K562 (cell line): ENCODE measurements at regions not wholly inside any gene's neighbourhood (a gene's known extent, or its start where the extent isn't known, plus 50 kb on each side); places are given as distances from the start of the nearest gene placed in this dataset.

Experiments
- ATAC-seq: fragments of 200-7000 bp; cut with Tn5 transposase; 3 replicates; pipeline ENCODE4 v1.9.1; 2020; ENCODE audit warnings: moderate library complexity
- BruUV-seq: library from RNA; stranded (reverse); fragments of 400-500 nt; replicated peaks from 2 replicates; lab custom pipeline; 2021; lab: Mats Ljungman, UMichigan
- CTCF ChIA-PET: fragments of 300-600 bp; formaldehyde crosslinking; extraction: SDS; loops from one replicate; lab custom pipeline; 2021; ENCODE audit warnings: low intra/inter-chr PET ratio; lab: Yijun Ruan, JAX
- POLR2A ChIA-PET: fragments of 300-600, 350-650 bp; sonication (Branson Sonifier 250); formaldehyde crosslinking; extraction: SDS; loops from one replicate; lab custom pipeline; 2021; ENCODE audit warnings: antibody characterized with exemption, inconsistent platforms; lab: Yijun Ruan, JAX
- DNase-seq, 4 experiments: peaks; one replicate each; pipeline versions ENCODE4 v3.0.0 to v3.0.0-alpha.2; 2011 to 2018; ENCODE audit warnings: low spot score in 3 of 4, mixed read lengths in 3 of 4; ENCODE audit errors: extremely low read depth in 1 of 4
- FAIRE-seq: peaks from 2 replicates; lab custom pipeline; 2011; peaks lifted over from hg19 to GRCh38; lab: Jason Lieb, UNC
- H2AFZ ChIP-seq: 2 replicates; pipeline ENCODE4 v1.6.0; 2011; ENCODE audit warnings: low read depth, low read length, control low read depth, inconsistent platforms
- H3K27ac ChIP-seq: fragments of 200-600 bp; 3 replicates; pipeline ENCODE4 v1.8.0; 2011; ENCODE audit warnings: low read depth, mild to moderate bottlenecking, control low read depth, inconsistent platforms, low read length, moderate library complexity, mixed read lengths; ENCODE audit errors: extremely low read depth
- H3K27me3 ChIP-seq, 2 experiments: fragments of 300-600 bp in 1 of 2; 2 replicates in 1 of 2; 3 replicates in 1 of 2; pipeline versions ENCODE4 v1.6.0 to v1.8.0; 2011; ENCODE audit warnings: inconsistent platforms in 2 of 2, low read length in 2 of 2, mild to moderate bottlenecking in 1 of 2, mixed read lengths in 1 of 2, moderate library complexity in 1 of 2; ENCODE audit not compliant: control insufficient read depth in 2 of 2, insufficient read depth in 2 of 2
- H3K36me3 ChIP-seq: fragments of 300-600 bp; 3 replicates; pipeline ENCODE4 v1.8.0; 2011; ENCODE audit warnings: mild to moderate bottlenecking, low read length, inconsistent platforms; ENCODE audit not compliant: control insufficient read depth, insufficient read depth
- H3K4me1 ChIP-seq, 2 experiments: fragments of 200-600 bp in 1 of 2; replicated peaks in 1 of 2; 2 replicates in 1 of 2; 3 replicates in 1 of 2; pipeline versions ENCODE4 v1.5.1 to v1.8.0; 2011; ENCODE audit warnings: inconsistent platforms in 2 of 2, low read length in 2 of 2, mild to moderate bottlenecking in 1 of 2, mixed read lengths in 1 of 2, moderate library complexity in 1 of 2; ENCODE audit not compliant: control insufficient read depth in 2 of 2, insufficient read depth in 2 of 2
- H3K4me2 ChIP-seq: 2 replicates; pipeline ENCODE4 v1.6.1; 2011; ENCODE audit warnings: low read length, control low read depth, inconsistent platforms, mixed read lengths; ENCODE audit not compliant: insufficient read depth
- H3K4me3 ChIP-seq: fragments of 200-600 bp; sonication (generic), shearing (Covaris generic); 2 replicates; pipeline ENCODE4 v1.5.1; 2016; ENCODE audit warnings: control low read depth, inconsistent platforms
- H3K79me2 ChIP-seq: fragments of 200-600 bp; 3 replicates; pipeline ENCODE4 v1.8.0; 2011; ENCODE audit warnings: low read length, inconsistent platforms; ENCODE audit not compliant: control insufficient read depth, insufficient read depth
- H3K9ac ChIP-seq, 2 experiments: 2 replicates each; pipeline versions ENCODE4 v1.6.0 to v1.6.1; 2011; ENCODE audit warnings: low read depth in 2 of 2, low read length in 2 of 2, control low read depth in 1 of 2, inconsistent platforms in 1 of 2, mild to moderate bottlenecking in 1 of 2, mixed read lengths in 1 of 2; ENCODE audit not compliant: insufficient read depth in 1 of 2
- H3K9me1 ChIP-seq: one replicate; pipeline ENCODE4 v1.6.0; 2011; ENCODE audit warnings: inconsistent platforms, mild to moderate bottlenecking, low read length, moderate library complexity; ENCODE audit not compliant: control insufficient read depth, insufficient read depth
- H3K9me3 ChIP-seq: replicated peaks from 2 replicates; pipeline ENCODE4 v1.5.1; 2011; ENCODE audit warnings: low read depth, low read length, inconsistent platforms; ENCODE audit not compliant: control insufficient read depth, insufficient read depth
- H4K20me1 ChIP-seq: replicated peaks from 2 replicates; pipeline ENCODE4 v1.6.1; 2011; ENCODE audit warnings: low read length, inconsistent platforms, mixed read lengths; ENCODE audit not compliant: control insufficient read depth, insufficient read depth
- ARID2 ChIP-seq: fragments of 450-650 bp; IDR thresholded peaks from 2 replicates; pipeline ENCODE4 v1.6.1; 2017; ENCODE audit warnings: antibody characterized with exemption, mild to moderate bottlenecking
- ARNT ChIP-seq, 2 experiments: fragments of 450-650 bp; IDR thresholded peaks; 2 replicates each; pipeline ENCODE4 v1.6.1; 2016; ENCODE audit warnings: mild to moderate bottlenecking in 1 of 2
- ATF6 ChIP-seq: sonication (generic); formaldehyde crosslinking; IDR thresholded peaks from 2 replicates; pipeline ENCODE4 v1.4.0; 2020; ENCODE audit warnings: mild to moderate bottlenecking, missing genetic modification reagents
- CC2D1A ChIP-seq: fragments of 450-650 bp; IDR thresholded peaks from 2 replicates; pipeline ENCODE4 v1.6.1; 2017; ENCODE audit warnings: mild to moderate bottlenecking
- CEBPZ ChIP-seq: fragments of 150-350 bp; IDR thresholded peaks from 2 replicates; pipeline ENCODE4 v1.6.1; 2014; ENCODE audit warnings: low read depth, mild to moderate bottlenecking, low read length, borderline replicate concordance
- CUX1 ChIP-seq: fragments of 200-800 bp; sonication (Bioruptor generic); IDR thresholded peaks from 2 replicates; pipeline ENCODE4 v1.6.1; 2016; ENCODE audit warnings: missing genetic modification characterization, missing compliant biosample characterization
- EP300 ChIP-seq: IDR thresholded peaks from 2 replicates; pipeline ENCODE4 v1.6.1; 2012; ENCODE audit warnings: low read length, improper control_type of control experiment
- ESRRA ChIP-seq: fragments of 450-650 bp; IDR thresholded peaks from 2 replicates; pipeline ENCODE4 v1.6.1; 2014; ENCODE audit warnings: low read depth, mild to moderate bottlenecking, moderate library complexity, borderline replicate concordance
- PHF8 ChIP-seq: fragments of 200-600 bp; sonication (generic); IDR thresholded peaks from 2 replicates; pipeline ENCODE4 v1.6.1; 2012; ENCODE audit warnings: mixed run types, mild to moderate bottlenecking, inconsistent platforms, low read length, moderate library complexity, borderline replicate concordance
- SOX6 ChIP-seq: fragments of 450-650 bp; IDR thresholded peaks from 2 replicates; pipeline ENCODE4 v1.6.1; 2014; ENCODE audit warnings: mild to moderate bottlenecking
- TBP ChIP-seq: optimal IDR thresholded peaks from 2 replicates; pipeline ENCODE3; 2011; ENCODE audit warnings: low read depth, low read length, improper control_type of control experiment
- ZC3H11A ChIP-seq: IDR thresholded peaks from 2 replicates; pipeline ENCODE4 v1.6.1; 2012; ENCODE audit warnings: low read depth, low read length, improper control_type of control experiment
- ZNF134 ChIP-seq: fragments of 250-450 bp; sonication (Bioruptor Pico); conservative IDR thresholded peaks from 2 replicates; pipeline ENCODE4 v1.4.0; 2020
- WGBS: fragments of 100-300 bp; shearing (Covaris generic); methylation state at CpG from one replicate; pipeline ENCODE4 v1.1.6; 2016; ENCODE audit warnings: low coverage, mixed read lengths; ENCODE audit not compliant: insufficient coverage; ENCODE audit errors: missing lambda C conversion rate; 5-methylcytosine and 5-hydroxymethylcytosine counted together
- in situ Hi-C: fragments of 300-500 bp; cut with MboI; formaldehyde crosslinking; loops from 4 replicates; pipeline ENCODE4 v1.15.0; 2018; ENCODE audit warnings: inconsistent platforms, mixed read lengths
- intact Hi-C: fragments of 100-400 bp; cut with micrococcal nuclease; formaldehyde crosslinking; loops from 2 replicates; pipeline ENCODE4 v1.14.2; 2022

GRCh38 chr9:108783731-108784495 lies 71.9 kb downstream of the ACTL7B start:
- CTCF ChIA-PET, result no interaction called here
- Histone ChIP-seq H3K4me2 (no peak overlapping the region), H3K9me1 (no peaks in the 10 kb centered on the region), H3K27me3 (peaks cover 16 to 44% of the 10 kb centered on the region in 2 experiments; a peak in 4 of 5 replicates), H3K27ac (no peak overlapping the region), H3K4me1 (no peaks in the 10 kb centered on the region; a peak in 1 of 5 replicates), H3K9me3 (no peaks in the 10 kb centered on the region), H3K36me3 (no peaks in the 10 kb centered on the region), H3K79me2 (no peaks in the 10 kb centered on the region), H3K4me3 (no peak overlapping the region), H3K9ac (no peak overlapping the region), H2AFZ (no peak overlapping the region), H4K20me1 (no peaks in the 10 kb centered on the region)
- FAIRE-seq, result no peak
- WGBS, result under 1% methylated on average over 14 of the region's 14 CpGs
- no peak for DNase-seq
- in situ Hi-C loops (no loop called here), intact Hi-C loops (no loop called here)
- no TSS peak for BruUV-seq
- no peak for ATAC-seq
- POLR2A ChIA-PET, result no interaction called here
- no peak for TF ChIP-seq ARNT (IDR thresholded peaks at IDR 0.05)
- TF ChIP-seq SOX6, result no peak
- no peak for TF ChIP-seq TBP
- TF ChIP-seq CUX1 (CRISPR knock-in tag), result no peak
- no peak for TF ChIP-seq EP300
- no peak for TF ChIP-seq CC2D1A
- TF ChIP-seq PHF8, result no peak
- no peak for TF ChIP-seq ZNF134 (CRISPR knock-in tag)
- no peak for TF ChIP-seq ARID2
- TF ChIP-seq ATF6, result no peak
- no peak for TF ChIP-seq ZC3H11A
- TF ChIP-seq ESRRA, result no peak
- TF ChIP-seq CEBPZ, result no peak
